NCI-H1694 (cell line): ENCODE measurements at regions not wholly inside any gene's neighbourhood (a gene's known extent, or its start where the extent isn't known, plus 50 kb on each side); places are given as distances from the start of the nearest gene placed in this dataset.

Experiments used
- DNase-seq: peaks from one replicate; lab custom pipeline; 2025; lab: John Stamatoyannopoulos, UW

DNA sequence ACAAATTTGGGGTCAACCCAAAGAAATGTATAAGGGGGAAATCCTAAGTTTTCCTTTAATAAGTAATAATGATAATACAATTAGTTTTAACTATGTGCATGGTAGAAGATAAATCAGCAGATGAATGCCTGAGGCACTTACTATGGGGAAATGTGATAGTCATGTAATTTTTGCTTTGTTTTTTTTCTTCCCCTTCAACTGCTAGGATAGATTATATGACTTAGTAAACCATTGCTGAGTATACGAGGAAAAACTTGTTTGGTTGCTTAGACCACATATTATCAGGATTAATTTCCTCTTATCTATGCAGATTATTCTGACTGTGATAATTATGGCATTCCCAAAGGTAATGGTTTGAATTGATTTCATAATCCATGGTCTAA lies 181.1 kb downstream of the TGFB2 start:
- DNase-seq = no peak

DNA sequence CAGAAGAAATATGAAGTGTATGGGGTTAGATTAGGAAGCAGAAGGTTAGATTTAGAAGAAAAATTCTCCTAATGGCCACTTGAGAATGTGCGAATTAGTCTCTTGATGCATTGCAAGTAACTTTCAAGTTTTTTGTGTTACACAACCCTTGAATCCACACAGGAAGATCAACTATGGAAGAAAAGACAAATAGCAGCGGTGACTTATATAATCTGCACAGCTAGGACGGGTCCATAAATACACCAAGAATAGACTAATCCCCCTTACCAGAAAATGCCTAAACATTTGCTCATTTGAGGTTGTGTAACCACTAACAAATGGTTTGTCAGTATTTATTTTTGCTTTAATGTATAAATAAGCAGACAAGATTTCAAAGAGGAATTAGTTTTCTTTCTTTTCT lies 182.6 kb downstream of the TGFB2 start:
- no peak for DNase-seq

DNA sequence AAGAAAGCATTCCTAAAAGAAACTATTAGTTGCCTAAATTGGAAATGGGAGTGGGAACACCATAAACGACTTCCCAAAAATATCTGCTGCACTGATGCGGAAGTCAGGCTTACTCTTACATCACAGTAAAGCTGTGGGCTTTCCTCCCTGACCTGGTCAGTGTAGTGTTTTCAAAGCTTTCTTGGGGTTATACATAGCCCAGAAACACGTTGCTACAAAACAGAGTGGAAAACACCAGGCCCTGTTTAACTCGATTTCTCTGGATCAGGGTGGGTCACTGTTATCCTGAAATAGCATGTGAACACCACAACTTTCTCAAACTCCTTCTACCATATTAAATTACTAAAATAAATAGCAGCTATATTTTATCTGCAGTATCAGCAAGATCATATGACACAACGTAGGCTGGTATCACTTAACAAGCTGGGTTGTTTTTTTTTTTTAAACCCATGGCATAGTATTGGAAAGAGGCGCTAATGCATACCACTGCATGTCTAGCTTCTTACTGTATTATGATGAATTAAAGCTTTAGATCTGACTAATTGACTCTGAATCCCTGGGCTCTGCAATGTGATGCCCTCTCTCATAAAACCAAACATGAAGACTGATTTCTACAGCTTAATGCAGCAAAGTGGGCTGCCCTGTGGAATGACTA lies 184.6 kb downstream of the TGFB2 start:
- DNase-seq = no peak

DNA sequence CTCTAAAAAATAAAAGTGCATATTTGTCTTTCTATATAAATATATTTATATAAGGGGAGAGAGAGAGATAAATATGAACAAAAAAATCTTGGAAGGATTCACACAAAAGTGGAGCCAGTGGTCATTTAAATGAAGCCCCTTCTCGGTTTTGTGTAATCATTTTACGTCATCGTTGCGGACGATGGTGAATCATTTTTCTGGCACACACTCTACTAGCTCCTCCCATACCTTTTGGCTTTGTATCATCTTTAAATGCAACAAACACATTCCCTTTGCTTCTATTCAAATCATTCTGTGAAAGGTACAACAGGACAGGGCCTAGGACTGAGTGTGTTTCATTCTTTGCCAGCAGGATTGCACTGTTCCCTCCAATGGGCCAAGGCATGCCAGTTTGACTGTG lies 186.8 kb downstream of the TGFB2 start:
- DNase-seq = no peak

DNA sequence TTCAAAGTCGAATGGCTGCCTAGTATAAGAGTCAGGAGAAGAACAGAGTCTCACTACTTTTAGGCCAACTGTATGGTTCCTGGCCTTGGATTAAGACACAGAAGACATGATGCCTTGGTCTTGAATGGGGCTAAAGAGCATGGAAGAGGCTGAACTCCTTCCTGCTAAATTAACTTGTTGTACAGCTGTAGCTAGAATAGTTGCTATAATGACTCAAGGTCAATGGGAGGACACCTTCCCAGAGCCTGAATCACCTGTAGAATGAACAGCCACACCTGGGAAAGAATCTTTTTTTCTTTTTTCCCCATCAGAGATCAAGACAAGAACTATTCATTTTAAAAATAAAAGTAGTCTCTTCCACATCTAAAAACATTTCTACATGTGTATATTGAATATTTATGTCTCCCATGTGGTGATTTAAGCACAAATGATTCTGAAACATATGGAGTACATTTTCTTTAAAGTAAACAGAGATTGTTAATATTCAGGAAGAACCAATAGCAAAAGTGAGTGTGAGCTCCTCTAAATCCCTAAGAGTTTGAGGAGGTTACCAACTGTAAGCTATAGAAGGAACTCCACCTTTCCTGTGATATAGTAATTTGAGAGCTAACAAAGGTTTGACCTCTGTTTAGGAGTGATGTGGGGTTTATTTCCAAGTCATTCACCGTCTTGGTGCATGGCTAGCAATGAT lies 191.3 kb downstream of the TGFB2 start:
- no peak for DNase-seq

DNA sequence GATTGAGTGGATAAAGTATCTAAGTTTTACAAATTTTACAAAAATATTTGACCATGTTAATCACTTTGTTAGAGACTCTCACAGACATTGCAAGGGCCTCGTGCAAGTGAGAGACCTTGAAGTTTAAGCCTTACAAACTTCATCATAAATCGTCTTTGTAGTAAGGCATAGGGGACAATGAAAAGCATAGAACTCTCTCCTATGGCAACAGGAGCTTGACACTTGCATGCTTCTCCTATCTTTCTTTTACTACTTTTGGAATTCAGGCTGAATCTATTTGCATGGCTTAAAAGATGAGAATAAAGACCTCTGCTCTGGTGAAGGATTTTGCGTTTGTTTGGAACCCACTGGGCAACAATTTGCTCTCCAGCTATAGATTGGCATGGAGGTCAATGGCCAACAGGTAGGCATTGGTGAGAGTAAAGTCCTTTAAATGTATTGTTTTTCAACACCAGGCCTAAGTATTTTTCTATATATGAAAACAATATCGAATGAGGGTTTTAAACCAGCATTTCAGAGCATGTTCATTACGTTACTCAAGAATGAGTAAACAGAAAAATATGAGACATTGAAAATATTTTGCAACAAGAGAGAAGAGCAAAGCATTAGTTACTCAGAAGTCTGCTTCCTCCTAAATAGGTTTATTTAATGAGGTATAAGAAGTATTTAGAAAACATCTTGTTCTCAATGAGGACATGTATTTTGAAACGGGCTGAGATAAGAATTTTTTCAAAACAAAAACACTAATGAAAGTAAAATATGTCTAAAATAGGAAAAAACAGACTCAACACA lies 192.2 kb downstream of the TGFB2 start:
- DNase-seq = no peak

DNA sequence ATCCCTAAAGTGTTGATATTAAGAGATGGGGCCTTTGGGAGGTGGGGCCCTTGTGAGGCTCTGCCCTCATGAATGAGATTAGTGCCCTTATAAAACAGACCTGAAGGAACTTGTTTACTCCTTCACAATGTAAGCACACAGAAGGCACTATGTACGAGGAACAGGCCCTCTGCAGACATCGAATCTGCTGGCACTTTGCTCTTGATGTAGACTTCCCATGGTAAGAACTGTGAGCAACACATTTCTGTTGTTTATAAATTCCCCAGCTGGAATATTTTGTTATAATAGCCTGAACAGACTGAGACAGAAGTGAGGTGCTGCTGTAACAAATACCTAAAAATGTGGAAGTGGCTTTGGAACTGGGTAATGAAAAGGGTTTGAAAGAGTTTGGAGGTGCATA lies 193.2 kb downstream of the TGFB2 start:
- no peak for DNase-seq

DNA sequence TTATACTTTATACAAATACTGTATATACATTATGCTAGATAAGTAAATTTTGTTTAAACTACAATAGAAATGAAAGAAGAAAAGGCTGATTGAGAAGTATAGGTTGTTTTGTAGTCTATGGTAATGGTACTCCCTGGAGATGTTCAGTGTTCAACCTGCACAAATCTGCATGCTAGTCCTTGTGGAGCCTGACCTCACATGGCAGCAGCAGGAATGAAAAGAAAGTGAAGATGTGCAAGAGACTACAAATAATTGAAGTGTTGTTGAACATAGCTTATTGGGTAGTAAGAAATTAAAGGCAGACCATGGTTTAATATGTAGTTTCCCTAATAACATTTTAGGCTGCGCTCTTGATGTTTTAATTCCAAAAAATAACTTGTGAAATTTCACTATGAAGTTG lies 201.2 kb downstream of the TGFB2 start:
- no peak for DNase-seq

DNA sequence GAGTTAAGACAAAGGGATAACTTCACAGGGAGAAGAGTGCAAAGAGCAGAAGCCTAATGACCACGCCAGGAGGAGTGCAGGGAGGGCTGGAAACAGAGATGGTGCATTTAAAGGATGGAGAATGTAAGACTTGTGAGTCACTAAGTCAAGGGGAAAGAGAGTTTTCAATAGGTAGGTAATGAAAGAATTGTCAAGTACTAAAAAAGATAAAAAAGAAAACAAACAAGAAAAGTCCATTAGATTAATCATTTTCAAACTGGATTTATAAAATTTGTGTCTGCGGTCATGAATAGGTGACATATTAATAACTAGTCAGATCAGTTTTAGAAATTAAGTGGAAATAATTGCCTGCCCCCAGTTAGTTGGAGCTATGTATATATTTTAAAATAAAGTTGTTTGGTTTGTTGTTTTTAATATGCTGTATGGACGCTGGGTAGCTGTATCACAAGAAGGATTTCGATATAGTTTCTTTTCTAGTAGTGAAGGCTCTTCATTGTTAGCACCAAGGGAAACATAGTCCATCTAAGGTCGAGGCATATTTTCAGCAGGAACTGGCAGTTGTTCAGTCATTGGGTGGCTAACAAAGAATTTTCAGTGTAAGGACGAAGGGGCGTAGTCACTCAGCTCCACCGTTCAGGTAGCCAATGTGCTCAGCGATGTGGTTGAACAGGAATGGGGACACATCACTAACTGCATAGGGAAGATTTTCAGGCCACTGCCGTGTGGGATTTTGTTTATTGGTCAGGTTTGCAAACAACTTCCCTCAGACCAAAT lies 203.0 kb downstream of the TGFB2 start:
- DNase-seq = no peak

DNA sequence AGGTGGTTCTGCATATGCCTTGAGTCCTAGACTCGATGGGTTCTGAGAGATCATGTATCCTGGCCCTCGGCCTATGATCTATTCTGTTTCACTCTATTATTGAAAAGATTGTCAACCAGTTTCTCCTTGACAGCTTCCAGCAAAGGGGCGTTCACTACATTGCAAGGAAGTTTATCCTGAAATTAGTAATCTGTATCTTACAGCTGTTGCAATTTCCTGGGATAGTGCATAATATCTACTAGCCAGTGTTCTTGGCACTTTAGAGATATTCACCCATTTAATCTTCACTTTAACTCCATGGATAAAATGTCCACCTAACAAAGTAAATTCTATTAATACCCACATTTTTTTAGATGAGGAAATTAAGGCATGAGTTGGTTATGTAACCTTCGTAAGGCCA lies 203.6 kb downstream of the TGFB2 start:
- DNase-seq = no peak

DNA sequence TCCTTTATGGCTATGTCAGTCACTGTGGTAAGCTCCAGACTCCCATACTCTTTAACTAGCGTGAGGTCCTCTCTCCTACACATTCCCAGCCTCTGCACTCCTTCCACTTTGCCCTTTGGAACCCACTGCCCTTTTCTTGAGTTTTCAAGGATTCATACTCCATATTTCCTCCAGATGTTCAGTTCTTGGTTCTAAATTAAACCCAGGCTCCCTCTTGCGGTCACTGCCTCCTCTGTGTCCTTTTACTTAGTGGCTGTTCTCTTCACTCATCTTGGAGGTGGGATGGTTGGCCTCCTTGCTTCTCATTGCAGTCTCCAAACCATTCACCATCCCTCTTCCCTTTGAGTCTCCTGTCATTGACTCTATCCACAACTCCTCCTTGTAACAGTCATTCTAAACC lies 208.1 kb downstream of the TGFB2 start:
- no peak for DNase-seq

DNA sequence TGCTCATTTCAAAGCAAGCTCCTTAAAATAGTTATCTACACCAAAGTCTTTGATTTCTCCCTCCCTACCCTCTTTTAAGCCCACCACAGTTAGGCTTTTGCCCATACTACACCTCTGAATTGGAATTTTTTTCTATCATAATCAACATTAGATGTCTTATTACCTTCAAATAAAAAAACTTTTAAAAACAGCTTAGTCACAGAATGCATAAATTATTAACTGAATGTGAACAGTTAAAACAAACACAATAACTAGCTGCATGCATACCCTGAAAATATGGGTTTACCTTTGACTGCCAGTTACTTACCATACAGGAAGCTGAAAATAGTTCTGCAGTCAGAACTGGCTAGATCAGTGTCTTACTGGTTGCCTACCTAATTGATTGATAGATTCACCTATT lies 210.9 kb downstream of the TGFB2 start:
- no peak for DNase-seq

DNA sequence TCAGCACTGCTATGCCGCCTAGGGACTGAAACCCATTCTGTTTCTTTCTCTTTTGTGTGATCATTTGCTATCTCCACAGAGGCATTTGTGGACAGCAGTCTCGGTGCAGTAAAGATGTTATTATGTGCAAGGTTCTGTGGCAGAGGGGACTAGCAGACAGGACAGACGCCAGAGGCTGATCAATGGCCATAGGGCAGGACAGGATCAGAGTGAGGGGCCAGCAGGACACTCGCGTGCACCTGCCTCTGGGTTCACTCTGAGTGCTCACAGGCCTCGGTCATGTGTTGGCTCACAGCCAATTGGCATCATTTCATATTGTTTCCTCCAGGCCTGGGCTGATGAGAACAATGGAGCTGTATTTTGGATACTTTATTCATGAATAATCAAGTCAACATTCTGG lies 212.6 kb downstream of the TGFB2 start:
- no peak for DNase-seq

DNA sequence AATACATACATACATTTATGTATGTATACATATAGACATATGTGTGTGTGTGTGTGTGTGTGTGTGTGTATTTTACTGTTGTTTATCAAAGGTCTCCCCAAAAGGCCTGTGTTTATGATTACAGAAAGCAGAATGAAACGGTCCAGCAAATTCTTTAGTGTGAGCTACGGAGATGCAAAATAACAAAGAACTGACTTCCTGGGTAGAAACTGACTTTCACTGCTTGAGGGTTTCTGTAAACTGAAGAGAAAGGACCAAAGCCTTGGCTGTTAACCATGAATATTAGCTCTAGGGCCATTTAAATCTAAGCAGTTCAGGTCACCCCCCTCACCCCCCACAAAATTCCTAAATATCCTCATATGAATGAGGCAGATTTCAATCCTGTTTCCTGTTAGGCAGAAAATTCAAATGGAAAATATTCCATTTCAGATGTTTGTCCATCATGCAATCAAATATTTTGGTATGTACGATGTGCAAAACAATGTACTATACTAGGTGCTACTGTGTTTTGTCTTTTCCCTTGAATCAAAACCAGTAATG lies 213.2 kb downstream of the TGFB2 start:
- DNase-seq = no peak

DNA sequence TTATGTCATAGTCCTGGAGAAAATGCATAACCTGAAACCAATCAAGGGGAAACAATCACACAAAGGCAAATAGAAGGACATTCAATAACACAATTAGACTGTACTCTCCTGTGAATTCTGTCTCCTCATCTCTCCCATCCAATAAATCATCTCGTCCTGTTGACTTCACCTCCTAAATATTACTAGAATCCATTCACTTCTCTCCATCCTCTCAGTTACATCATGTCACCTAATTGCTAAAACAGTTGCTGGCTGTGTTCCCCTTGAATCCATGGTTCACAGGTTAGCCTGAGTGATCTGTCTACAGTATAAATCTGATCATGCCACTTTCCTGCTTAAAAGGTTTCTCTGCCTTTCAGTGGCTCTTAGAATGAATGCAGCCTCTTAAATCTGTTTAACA lies 220.2 kb downstream of the TGFB2 start:
- no peak for DNase-seq

DNA sequence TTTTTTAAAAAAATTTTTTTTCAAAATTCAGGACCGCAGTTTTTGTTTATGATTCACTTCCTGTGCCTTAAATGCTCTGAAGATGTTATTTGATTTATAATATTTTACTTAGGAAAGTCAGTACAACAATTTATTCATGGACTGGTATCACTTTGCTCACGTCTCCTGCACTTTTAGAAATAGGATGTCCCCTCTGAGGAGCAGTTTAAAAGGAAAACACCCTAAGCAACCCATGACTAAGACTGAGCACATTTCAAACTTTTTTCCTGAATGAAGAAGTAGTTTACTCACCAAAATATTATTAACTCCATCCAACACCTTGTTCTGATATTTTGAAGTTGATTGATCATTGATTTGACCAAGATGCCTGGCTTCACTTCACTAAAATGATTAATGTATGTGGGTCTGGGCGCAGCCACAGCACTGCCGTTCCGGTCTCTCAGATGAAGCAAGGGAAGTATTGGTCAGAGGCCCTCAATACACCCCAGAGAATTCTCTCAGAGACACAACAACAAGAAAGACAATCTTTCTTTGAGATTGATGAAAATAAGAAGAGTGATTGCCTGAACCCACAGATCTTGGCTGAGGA lies 223.9 kb downstream of the TGFB2 start:
- no peak for DNase-seq

DNA sequence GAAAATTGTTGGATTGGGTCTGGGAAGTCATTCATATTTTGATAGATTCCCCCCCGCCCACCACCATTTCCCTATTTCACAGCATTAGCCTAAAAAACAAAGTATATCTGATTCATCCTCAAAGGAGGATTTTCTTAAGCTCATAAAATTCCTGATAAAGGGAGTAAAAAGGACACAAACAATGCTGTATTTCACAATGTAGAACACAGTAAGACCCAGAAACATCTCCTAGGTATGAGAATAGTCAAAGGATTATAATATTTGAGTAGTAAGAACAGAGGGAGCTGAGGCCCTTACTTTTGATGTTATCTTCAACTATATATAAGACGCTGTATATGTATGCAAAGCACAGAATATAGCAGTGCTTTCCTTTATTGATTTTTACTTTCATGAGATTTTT lies 225.3 kb downstream of the TGFB2 start:
- no peak for DNase-seq

DNA sequence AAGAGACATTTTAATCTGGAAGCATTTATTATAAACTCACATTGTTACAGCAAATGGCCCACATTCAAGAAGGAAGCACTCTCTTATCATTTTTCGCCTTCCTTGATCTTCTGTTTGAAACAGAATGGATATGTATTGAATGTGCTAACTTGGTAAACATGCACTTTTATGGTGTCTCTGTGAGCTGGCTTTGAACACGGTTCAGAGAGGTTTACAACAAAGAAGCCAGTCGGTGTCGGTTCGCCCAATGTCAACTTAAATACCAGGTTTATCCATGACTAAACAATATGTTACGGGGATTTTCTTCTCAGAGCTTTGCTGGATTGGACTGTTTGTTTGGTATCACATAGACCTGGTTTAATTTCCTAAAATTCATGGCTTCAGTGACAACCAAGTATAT lies 226.4 kb downstream of the TGFB2 start:
- no peak for DNase-seq

DNA sequence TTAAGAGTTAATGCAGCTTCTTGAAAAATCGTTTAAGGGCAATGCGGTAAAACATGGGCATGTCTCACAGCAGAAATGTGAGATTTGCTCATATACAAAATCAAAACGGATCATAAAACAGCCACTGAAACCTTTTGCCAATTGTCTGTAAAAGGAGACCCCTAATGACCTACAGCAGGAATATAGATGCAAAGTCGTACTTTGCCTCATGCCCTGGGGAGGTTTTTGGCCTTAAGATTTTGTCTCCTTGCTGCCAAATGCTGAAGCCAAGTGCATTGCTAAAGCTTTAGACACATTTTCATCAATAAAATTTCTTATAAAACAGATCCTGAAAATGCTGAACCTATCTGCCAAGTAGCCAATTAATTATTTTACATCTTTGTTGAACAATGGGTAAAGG lies 226.9 kb downstream of the TGFB2 start:
- DNase-seq = no peak

DNA sequence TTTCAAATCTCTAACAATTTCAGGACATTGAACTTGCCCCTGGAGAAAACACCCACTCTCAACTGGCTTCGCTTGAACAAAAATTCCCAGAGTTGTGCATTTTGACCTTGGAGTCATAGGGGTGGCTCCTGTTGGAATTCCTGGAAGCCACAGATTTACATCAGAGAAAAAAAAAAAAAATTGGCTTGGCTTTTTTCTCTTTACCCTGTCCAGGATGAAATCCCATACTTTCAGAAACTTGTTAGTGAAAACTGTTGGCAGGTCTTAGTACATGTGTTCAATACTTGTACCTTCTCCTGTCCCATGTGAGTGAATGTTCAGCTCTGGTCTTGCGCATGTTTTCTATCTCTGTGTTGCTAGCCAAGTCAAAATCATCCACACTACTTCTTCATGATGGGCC lies 228.8 kb downstream of the TGFB2 start:
- no peak for DNase-seq

DNA sequence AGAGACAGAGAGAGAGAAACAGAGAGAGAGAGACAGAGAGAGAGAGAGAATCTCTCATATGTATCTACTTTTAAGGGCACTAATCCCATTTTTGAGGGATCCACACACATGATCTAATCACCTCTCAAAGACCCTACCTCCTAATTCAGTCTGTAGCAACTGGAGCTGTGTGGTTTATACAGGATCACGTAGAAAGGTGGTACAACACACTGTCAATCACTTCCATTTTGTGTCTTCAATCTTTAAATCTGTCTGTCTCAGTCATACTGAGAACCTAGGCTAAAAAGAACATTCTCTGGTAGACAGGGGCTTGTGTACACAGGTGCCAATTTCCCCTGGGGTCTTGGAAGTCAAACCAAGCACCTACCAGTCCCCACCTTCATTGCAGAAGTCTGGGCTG lies 229.9 kb downstream of the TGFB2 start:
- no peak for DNase-seq

DNA sequence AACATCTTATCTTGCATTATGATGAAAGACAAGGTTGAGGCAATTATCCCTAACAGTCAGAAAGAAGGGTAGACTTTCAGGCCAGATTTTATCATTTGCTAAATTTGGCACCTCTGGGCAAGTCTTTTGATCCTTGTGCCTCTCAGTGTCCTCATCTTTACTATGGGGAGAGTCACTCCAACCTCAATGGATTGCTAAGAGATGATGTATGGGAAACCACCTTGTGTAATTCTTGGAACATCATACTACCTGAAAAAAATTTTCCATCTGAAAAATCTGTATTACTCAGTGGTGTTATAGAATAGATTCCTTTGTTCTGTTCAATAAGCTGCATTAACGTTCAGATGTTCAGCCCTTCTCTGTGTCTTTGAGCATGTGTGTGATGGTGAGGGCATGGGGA lies 230.7 kb downstream of the TGFB2 start:
- no peak for DNase-seq
